ENCODE measurements at regions not wholly inside any gene's neighbourhood (a gene's known extent, or its start where the extent isn't known, plus 50 kb on each side); places are given as distances from the start of the nearest gene placed in this dataset.

- TF ChIP-seq CTCF (IDR thresholded peaks at IDR 0.05; ENCODE audit: low read length, missing control alignments), result no peak
- no peak for DNase-seq (ENCODE audit: low read depth)
- no peak overlapping the region for H3K4me3 ChIP-seq (replicated peaks; ENCODE audit: low read depth, low read length)
Measured at GRCh38 chr6:25219216-25219916, 59.8 kb upstream of the CARMIL1 start.

DNA sequence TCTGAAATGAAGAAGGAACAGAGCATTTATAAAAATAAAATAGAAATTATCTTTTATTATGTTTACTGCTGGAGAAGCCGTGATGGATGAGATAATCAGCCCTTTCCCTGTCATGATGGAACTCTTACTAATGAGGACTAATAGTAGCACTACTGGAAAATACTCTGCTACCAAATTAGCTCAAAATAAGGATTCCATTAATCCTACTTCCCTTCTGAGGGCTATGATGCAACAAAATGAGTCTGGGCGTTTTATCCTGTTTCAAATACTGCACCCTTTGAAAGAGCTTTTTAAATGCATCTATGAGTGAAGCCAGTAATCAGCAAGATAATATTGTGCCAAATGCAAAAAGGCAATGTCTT lies 59.3 kb upstream of the CARMIL1 start:
- no peak overlapping the region for H3K4me3 ChIP-seq (replicated peaks; ENCODE audit: low read depth, low read length)
- TF ChIP-seq CTCF (IDR thresholded peaks at IDR 0.05; ENCODE audit: low read length, missing control alignments), result no peak
- DNase-seq (ENCODE audit: low read depth), result no peak

- TF ChIP-seq CTCF (IDR thresholded peaks at IDR 0.05; ENCODE audit: low read length, missing control alignments), result no peak
- H3K4me3 ChIP-seq (replicated peaks; ENCODE audit: low read depth, low read length), result no peak overlapping the region
- no peak for DNase-seq (ENCODE audit: low read depth)
Measured at GRCh38 chr6:25220857-25221256, 58.3 kb upstream of the CARMIL1 start.

- H3K4me3 ChIP-seq (replicated peaks; ENCODE audit: low read depth, low read length), result no peak overlapping the region
- no peak for TF ChIP-seq CTCF (IDR thresholded peaks at IDR 0.05; ENCODE audit: low read length, missing control alignments)
- DNase-seq (ENCODE audit: low read depth), result no peak
Measured at GRCh38 chr6:25222006-25222678, 57.0 kb upstream of the CARMIL1 start.

GRCh38 chr6:25223490-25223991 lies 55.6 kb upstream of the CARMIL1 start:
- H3K4me3 ChIP-seq (replicated peaks; ENCODE audit: low read depth, low read length), result peak overlapping the region; percentile 30
- peak; percentile 96 for TF ChIP-seq CTCF (IDR thresholded peaks at IDR 0.05; ENCODE audit: low read length, missing control alignments)
- peak; percentile 82 for DNase-seq (ENCODE audit: low read depth)

DNA sequence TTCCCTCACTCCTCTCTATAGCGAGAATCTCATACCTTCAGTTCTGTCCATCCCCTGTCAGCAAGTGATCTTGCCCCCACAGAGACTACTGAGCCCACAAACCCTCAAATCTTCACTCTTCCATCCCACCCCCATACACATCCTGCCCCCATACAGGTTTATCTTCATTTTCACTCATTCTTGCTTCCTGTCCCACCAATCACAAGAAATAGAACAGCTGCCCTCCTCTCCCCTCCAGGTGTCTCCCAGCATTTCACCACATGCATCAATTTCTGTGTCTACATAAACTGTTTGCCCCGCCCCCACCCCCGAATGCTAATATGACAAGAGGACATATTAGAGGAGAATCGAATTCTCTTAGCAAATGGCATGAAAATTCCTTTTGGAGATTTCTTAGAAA lies 54.9 kb upstream of the CARMIL1 start:
- DNase-seq (ENCODE audit: low read depth), result no peak

More for the DNA sequence above, 54.9 kb upstream of the CARMIL1 start:
- no peak for TF ChIP-seq CTCF (IDR thresholded peaks at IDR 0.05; ENCODE audit: low read length, missing control alignments)
- H3K4me3 ChIP-seq (replicated peaks; ENCODE audit: low read depth, low read length), result no peak overlapping the region
